ENCODE measurements at regions not wholly inside any gene's neighbourhood (a gene's known extent, or its start where the extent isn't known, plus 50 kb on each side); places are given as distances from the start of the nearest gene placed in this dataset.

DNA sequence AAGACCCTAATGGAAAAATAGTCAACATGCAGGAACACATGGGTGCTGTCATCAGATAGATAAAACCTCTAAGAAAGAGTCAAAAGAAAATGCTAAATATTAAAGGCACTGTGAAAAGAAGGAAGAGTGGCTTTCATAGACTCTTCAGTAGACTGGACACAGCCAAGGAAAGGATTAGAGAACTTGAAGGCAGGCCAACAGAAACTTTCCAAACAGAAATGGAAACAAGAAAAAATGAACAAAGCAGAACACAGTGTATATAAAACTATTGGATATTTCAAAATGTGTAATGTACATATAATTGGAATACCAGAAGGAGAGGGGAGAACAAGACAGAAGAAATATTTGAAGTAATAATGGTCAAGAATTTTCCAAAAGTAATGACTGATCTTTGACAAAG, 431.9 kb downstream of the MATN1 start:
- no peak for DNase-seq (ENCODE audit: low read depth)

DNA sequence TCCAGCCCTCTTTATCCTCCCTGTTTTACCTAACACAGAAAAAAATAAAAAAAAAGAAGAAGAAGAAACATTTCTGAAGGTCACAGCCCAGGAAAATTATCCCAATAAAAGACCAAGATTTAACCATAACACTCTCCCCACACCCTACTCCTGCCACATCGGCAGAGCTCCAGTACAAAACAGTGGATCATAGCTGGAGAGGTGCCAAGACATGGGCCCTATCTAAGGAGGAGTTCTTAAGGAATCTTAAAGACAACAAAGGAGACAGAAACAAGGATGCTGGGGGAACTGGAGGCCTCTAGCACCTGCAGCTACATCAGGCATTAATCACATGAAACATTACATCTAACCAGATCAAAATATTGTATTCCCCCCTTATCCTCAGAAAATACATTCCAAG, 432.8 kb downstream of the MATN1 start:
- DNase-seq (ENCODE audit: low read depth): no peak

DNA sequence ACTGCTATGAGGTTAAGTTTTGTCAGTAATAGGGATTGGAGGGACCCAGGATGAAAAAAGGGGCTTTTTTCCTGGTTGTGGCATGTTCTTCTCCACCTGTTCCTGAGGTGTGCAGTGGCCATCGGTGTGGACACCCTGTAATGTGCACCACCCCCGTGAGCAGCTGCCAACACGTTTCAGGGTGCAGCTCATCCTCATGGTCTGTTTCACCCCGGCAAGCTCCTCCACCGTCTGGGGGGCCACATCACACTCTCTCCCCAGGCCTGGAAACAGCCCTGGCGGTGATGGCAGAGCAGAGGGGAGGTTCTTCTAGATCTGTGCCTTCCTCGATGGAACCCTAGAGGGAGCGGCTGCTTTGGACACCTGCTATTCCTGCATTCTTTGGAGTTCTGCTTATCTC, 435.4 kb downstream of the MATN1 start:
- no peak for DNase-seq (ENCODE audit: low read depth)

DNA sequence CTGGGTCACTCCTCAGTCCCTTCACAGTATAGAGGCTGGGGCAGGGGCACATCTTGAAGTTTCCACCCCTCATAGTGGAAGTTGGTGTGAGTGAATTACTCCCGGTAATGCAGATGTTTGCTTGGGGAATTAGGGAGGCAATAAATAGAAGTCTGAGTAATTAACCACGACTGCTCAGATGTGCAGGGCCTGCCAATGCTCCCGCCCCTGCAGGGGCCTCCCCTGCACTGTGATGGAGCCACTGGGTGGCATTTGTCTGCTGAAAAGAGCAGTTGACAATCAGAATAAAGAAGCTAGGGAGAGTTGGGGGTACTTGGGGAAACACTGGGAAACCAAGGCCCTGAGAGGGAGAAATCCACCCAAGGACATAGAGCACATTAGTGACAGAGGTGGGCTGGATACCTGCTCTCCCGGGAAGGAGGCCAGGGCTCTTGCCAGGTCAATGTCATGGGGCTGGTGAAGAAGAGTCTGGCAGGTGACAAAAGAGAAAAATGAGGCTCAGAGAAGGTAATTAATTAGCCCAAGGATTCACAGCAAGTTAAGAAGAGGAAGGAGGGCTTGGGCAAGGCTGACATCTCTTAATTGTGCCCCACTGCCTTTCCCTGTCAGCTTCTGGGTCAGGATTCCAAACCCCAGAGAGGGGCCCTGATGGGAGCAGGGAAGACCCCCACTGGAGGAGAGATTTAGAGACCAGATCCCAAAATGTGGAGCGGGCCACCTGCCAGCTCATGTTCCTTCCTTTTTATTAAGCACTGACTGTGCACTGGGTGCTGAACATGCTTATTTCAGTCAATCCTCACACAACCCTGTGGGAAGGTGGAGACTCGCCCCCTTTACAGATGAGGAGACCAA, 436.2 kb downstream of the MATN1 start:
- no peak for DNase-seq (ENCODE audit: low read depth)

DNA sequence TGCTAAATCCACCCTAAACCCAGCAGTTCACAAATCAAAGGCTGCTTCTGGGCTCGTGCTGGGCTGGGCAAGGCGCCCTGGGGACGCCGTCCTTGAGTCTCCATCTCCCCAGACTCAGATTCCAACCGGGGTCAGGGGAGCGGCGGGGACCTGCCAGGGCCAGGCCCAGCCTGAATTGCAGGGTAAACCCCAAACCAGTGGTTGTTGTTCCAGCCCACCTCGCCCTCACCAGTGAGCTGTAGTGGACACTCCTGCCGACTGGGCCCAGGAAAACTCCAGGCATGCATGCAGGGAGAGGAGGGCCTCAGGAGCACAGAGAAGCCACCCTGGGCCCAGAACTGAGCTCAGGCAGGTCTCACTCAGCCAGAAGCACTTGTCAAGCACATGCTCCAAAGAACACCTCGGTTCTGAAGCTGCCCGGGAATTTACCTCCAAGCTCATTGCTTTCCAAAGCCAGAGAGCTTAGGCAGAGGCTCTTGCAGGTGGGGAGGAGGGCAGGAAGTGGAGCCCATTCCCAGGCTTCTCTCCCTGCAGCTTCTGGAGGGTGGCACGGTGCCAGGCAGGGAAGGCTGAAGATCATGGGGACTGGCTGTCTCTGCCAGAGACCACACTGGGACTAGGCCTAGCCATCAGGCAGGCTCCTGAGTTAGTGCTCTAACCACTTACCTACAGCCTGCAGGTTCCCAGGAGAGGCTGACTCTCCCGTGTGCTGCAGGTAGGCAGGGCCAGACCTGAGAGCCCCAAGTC, 437.0 kb downstream of the MATN1 start:
- no peak for DNase-seq (ENCODE audit: low read depth)

DNA sequence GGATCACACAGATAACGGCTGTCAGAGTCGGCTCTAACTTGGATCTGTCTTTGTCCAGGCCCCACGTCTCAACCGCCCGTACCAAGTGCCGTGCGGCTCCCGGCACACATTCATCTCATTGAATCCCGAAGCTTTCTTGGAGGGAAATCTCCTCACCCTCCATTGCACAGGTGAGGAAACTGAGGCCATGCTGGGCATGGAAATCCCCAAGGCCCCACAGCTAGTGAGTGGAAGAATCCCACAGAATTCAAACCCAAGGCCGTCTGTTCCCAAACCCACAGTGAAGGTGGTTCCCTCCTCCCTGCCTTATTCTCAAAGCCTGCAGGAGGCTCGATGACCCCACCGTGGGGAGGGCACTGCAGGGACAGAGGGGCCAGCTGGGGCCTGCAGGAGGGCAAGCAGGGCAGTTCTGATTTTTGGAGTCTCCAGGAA, 437.9 kb downstream of the MATN1 start:
- DNase-seq (ENCODE audit: low read depth): no peak

DNA sequence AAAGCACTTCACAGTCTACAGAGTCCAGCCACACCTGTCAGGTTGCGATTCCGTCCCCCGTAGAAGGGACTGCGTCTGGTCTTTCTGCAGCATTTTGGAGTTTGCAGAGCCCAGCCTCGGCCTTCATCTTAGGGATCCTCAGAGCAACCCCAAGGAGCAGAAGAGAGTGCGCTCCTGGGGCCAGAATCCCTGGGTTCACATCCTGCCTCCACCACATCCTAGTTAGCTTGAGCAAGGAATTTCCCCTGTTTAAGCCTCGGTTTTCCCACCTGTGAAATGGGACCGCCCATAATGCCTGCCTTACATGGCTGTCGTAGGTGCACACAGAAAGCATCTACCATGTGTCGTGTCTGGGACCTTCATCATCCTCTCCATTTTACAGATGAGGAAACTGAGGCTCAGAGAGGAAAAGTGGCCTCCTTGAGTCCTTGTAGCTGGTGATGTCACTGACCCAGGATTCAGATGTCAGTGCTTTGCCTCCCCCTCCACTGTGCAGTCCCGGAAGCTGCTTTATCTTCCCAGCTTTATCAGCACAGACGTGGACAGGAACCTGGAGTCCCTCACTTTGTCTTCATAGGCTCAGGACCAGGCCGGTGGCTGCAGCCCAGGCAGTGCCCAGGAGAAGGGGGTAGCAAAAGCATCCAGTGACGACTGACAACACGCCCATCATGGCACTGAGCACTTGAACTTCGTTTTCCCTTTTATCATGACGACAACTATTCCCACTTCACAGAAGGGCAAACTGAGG, 438.5 kb downstream of the MATN1 start:
- no peak for DNase-seq (ENCODE audit: low read depth)

DNA sequence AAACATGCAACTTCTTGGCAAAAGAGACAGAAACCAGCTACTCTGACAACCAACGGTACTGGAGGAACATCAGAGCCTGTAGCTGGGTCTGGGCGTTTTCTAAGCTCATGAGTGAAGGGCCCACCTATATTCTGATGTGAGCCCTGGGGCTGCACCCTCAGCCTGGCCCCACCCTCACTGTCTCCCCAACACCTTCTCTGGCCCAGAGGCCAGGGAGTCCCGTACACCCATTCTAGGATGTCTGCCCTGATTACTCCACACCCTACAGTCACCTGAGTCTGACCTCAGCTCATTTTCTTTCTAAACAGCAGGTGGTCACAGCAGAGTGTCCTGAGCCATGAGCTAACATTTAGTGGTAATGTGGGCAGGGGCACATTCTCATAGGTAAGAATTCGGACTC, 439.2 kb downstream of the MATN1 start:
- DNase-seq (ENCODE audit: low read depth): no peak

DNA sequence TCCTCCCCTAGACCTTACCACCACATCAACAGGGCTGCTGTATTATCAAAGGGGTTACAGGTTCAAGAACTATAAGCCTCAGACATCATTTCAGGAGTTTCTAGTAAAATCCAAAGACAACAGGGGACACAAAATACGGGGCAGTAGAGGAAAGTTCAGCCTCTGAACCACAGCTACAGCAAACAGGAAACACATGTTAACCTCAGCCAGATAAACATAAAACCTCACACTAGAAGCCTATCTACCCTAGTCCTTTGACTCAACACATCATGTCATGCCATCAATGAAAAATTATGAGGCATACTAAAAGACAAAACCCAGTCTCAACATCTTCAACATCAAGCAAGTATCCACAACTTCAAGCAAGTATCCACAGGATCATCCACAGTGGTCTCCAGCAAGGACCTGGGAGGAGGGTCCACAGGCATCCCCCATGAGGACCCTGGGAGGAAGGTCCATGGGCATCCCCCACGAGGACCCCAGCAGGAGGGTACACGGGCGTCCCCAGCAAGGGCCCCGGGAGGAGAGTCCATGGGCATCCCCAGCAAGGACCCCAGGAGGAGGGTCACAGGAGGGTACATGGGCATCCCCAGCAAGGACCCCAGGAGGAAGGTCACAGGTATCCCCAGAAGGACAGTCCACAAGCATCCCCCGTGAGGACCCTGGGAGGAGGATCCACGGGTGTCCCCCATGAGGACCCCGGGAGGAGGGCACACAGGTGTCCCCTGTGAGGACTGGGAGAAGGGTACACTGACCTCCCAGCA, 440.0 kb downstream of the MATN1 start:
- no peak for DNase-seq (ENCODE audit: low read depth)

DNA sequence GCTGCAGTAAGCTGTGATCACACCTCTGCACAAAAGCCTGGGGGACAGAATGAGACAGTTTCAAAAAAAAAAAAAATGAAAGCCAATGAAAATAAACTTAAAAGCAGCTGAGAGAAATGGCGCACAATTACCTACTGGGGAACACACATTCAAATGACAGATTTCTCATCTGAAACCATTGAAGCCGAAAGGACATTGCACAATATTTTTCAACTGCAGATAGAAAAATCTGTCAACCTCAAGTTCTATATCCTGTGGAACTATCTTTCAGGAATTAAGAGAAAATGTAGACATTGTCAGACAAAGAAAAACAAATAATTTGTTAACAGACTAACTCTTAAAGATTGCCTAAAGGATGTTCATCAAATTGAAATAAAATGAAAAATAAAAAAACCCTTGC, 442.8 kb downstream of the MATN1 start:
- no peak for DNase-seq (ENCODE audit: low read depth)

DNA sequence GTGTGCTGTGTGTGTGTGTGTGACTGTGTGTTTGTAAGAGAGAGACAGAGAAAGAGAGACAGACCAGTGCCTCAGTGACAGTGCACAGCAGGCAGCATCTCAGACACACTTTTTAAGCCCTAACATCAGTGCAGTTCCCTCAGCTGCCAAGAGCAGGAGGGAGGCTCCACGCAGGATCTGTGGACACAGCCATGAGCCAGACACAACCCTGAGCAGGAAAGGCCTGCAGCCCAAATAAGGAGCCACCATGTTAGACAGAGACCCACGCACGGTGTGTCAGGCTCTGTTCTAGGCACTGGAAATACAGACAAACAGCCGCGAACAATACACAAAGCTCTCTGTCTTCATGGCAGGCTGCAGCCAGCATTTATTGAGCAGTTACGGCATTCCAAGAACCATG, 445.5 kb downstream of the MATN1 start:
- no peak for DNase-seq (ENCODE audit: low read depth)

DNA sequence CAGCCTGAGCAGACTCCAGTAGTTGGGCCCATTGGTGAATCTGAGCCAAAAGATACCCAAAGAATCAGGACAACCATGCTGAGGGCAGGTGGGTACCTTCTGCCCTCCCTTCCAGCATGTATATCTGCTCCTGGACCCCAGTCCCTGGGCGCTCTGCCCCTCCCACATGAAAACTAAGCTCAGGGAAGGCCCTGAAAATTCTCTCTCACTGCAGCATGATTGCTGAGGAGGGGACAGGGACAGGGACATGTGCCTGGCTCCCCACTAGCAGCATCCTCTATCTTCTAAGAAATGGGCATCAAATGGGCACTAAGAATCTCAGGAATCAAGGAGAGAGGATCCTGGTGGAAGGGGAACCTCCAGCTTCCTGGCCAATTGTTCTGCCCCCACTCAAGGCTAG, 446.0 kb downstream of the MATN1 start:
- no peak for DNase-seq (ENCODE audit: low read depth)

DNA sequence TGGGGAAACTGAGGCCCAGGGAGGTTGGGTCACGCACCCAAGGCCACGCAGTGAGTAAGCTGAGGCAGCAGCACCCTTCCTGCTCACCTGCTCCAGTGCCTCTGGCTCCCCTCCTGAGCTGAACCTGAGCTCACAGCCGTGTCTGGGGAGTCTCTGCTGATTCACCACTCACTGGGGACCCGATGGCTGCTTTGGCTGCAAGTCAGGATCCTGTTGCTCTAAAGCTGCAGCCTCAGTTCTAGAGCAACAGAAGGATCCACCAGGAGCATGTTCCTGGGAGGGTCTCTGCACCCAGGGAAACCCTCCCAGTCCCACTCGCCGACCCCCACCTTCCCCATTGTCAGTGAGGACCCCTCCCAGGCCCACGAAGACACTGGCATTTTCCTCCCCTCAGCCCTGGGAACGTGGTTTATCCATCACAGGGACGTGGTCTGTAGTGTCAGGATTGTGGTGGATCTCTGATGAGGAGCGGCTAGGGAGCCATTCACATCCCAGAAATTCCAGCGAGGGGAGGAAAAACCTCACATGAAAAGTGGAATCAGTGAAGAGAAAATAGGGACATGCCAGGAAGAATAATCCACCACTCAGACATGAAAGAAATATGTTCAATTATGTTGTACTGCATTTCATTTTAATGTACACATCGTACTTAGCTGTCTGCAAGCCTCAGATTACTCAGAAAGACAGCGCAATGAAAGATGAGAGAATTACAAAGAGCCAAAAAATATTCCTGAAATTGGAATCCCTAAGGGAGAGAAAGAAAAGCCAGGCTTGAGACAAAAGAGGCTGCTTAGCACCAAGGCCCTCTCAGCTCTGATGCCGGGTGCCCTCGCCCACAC, 447.2 kb downstream of the MATN1 start:
- DNase-seq (ENCODE audit: low read depth): no peak

DNA sequence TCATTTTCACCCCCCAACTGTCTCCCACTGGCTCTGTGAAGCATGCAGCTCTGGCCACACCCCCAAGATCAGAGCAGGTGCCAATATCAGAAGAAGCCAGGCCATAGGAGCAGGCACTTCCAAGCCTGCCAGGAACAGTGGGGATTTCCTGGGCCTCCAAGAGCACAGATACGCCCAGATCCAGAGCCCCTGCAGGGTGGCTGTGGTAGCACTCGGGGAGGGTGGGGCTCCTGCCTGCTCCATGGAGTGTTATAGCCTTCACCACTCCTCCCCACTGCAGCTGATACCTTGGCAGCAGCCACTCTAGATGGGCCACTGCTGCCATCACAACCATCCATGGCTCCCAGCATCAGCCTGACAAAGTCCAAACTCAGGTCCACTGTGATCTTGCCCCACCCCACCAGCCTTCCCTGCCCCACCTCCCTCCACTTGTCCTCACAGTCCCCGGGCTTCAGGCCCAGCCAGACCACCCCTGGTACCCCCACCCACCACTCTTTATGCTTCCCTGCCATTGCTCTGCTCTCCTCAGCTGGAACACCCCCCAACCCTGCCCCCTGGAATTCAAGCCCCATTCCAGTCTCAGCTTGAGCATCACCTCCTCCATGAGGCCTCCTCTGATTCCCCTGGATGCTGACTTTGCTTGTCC, 448.3 kb downstream of the MATN1 start:
- DNase-seq (ENCODE audit: low read depth): no peak

DNA sequence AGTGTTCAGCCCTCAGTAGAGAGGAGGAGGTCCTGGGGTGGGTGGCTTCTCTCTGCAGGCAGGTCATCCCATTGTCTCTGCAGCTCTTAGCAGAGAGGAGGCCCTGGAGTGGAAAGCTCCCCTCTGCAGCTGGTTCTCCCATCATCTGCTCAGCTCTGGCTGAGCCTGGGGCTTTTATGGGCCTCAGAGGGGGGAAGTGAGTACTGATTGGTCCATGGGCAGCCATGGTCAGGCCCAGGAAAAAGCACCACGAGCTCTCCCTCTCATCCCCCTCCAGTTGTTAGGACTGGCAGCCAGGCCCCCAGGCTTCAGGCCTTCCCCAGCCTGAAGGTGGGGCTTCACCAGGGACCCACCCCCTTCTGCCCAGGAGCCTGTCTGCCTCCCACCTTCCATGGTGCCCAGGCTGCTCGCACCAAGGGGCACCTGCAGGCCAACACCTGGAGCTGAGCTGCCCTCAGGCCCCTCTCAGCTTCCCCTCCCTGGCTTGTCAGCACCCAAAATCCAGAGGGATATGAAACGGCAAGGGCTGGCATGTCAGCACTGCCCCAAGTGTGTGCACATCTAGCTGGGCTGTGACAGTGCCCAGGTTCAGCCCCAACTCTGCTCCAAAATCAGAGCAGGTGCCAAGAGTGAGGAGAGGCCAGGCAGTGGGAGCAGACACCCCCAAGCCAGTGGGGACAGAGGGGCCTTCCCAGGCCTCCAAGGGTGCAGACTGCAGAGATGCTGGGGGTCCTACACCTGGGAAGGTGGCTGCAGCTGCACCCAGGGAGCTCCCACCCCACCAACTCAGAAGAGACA, 449.0 kb downstream of the MATN1 start:
- DNase-seq (ENCODE audit: low read depth): no peak

DNA sequence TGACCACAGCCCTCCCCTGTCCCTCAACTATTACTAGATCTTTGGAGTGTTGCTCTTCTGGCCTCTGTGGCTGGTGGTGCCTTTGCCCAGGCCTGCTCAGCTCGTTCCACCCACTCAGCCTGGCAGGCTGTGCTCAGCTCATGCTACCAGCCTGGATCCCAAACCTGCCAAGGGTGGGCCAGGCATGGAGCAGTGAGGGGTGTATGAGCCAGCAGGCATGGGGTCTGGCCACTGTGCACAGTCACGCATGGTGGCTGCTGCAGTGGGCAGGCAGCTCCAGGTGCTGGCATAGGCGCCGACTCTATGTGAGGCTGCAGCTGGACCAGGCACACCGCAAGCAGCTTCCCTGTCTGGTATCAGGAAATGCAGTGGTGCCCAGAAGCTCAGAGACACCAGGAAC, 449.9 kb downstream of the MATN1 start:
- no peak for DNase-seq (ENCODE audit: low read depth)

DNA sequence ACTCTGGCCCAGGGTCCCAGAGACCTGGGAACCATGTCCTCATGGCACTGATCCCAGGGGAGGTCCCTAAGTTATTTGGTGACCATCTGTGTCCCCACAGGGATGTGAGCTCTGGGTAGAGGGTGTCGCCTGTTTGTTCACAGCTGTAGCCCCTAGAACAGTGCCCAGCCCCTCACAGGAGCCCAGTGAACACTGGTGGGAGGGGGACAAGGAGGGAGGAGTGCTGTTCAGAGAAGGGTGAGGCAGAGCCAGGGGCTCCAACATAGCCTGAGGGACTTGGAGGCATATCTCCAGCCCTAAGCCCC, 450.4 kb downstream of the MATN1 start:
- DNase-seq (ENCODE audit: low read depth): no peak

DNA sequence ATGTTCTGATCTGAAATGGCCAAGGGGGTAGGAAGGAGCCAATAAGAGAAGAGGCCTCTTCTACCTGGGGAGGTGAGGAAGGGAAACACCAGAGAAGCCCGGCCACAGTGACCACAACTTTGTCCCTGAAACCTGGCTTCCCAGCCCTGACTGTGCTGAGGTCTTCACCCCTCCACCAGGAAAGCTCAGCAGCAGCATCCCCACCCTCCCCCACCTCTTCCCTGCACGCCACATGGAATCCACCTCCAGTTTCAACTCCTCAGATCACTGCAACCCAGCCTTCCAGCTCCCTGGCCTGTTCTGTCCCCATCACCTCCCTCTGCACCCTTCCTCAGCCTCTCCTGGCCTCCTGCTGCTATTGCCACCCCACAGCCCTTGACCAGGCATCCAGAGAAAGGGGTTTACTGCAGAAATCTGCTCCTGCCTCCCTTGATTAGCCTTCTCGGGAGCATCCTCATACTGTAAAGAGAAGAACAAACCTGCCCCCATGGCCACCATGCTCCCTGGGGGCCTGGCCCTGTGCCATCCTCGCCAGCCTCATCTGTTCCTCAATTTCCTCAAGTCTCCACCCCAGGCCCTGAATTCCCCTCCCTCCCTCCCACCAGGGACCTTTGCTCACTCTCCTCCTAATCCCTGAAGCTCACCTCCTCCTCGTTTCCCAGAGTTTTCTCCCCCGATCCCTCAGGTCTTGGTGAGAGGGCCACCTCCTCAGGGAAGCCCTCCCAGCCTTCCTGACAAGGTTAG, 450.9 kb downstream of the MATN1 start:
- DNase-seq (ENCODE audit: low read depth): no peak
